ENCODE measurements at regions not wholly inside any gene's neighbourhood (a gene's known extent, or its start where the extent isn't known, plus 50 kb on each side); places are given as distances from the start of the nearest gene placed in this dataset.

DNA sequence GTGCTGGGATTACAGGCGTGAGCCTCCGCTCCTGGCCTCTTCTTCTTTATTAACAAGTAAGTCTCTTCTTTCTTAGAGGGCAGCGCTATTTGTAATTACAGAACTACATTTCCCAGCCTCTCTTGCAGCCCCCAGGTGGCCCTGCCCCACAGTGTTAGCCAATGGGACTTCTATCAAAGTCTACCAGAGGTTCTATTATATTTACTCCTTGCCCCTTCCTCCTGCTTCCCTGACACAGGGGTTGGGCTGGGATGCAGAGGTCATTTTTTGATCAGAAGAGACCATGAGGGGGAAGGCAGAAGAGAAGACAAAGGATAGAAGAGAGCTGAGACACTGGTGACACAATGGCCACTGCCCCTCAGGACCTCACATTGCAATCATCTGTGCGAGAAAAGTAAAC, 224.2 kb downstream of the SYK start:
- no peak for DNase-seq

DNA sequence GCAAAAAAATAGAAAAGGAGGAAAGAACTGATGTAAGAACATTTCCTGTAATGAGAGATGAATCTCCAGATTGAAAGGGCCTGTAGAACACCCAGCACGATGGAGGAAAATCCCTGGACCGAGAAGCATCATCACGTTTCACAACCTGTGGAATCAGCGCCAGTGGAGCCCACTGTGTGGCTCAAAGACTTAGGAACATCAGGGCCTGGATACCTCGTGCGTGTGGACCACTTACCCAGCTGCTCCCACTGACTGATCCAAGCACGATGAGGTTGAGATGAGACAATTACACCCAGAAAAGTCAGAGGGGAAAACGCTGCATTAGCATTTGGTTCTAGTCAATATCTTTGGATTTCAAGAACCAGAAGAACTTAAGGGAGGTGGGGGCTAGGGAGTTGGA, 224.6 kb downstream of the SYK start:
- DNase-seq = no peak

GRCh38 chr9:91027005-91027404, 225.4 kb downstream of the SYK start:
- no peak for DNase-seq

- no peak for DNase-seq
These were observed 226.7 kb downstream of the SYK start for GRCh38 chr9:91028166-91028827.

- DNase-seq = no peak
These were observed 228.2 kb downstream of the SYK start for GRCh38 chr9:91029650-91030361.

DNA sequence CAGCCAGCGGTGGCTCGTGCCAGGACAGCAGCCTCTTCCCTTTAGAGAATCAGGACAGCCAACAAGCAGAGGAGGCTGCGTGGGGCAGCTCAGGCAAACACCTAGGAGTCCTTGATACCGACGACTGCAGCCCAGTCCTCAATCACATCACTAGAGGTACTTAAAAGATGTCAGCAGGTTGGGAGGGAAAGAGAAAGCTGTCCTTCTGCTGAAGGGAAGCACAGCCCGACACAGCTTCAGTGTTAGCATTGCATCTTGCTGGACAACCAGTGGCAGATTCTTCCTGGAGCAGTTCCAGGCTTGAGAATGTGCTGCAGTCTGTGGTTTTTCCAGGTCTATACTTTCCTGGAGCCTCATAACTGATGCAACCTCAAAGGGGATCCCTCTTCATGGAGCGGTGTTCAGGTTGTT, 230.5 kb downstream of the SYK start:
- no peak for DNase-seq

- no peak for DNase-seq
These were observed 231.7 kb downstream of the SYK start for GRCh38 chr9:91033270-91033669.

DNA sequence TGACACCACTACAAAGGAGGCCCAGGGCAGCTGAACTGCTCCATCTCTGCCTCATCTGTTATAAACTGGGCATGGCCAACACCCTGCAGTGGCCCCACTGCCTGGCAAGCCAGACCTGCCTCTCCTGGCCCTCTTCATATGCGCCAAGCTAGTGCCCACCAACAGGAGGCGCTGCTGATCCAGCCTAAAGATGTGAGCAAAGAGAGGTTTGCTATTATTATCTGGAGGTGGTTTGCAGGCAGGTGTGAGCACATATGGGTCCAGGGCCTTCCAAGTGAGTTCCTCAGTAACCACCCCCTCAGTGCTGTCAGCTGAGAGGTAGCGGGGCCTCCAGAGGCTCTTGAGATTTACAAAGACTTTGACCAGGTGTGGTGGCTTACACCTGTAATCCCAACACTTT, 232.2 kb downstream of the SYK start:
- DNase-seq = no peak

GRCh38 chr9:91034521-91034920, 232.9 kb downstream of the SYK start:
- no peak for DNase-seq

DNA sequence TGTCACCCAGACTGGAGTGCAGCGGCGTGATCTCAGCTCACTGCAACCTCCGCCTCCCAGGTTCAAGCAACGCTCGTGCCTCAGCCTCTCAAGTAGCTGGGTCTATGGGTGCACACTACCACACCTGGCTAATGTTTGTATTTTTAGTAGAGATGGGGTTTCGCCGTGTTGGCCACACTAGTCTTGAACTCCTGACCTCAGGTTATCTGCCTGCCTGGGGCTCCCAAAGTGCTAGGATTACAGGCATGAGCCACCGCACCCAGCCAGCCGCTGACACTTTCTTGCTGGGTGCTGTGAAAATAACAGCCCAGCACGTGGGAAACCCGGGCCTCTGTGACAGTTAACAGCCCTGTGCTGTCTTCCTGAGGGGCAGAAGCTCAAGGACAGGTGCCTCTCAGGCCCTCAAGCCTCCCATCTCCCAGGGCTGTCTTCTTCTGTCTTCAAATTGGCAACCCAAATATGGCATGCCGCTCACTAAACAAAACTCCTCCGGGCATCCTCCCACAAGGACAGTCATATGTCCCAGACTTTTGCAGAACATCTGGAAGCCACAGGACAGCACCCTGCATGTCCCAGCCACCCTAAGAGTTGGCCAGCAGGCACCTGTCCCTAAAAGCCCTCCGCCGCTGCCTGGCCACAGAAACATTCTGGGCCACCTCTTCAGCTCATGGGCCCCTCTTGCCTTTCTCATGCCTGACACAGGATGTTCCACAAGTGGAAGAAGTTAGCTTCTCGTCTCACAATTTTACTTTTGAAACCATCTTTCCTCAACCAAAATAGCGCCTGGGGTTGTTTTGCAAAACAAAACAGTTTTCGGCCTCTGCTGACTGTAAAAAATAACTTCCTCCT, 233.6 kb downstream of the SYK start:
- DNase-seq = no peak

GRCh38 chr9:91035825-91036208, 234.2 kb downstream of the SYK start:
- DNase-seq = no peak

DNA sequence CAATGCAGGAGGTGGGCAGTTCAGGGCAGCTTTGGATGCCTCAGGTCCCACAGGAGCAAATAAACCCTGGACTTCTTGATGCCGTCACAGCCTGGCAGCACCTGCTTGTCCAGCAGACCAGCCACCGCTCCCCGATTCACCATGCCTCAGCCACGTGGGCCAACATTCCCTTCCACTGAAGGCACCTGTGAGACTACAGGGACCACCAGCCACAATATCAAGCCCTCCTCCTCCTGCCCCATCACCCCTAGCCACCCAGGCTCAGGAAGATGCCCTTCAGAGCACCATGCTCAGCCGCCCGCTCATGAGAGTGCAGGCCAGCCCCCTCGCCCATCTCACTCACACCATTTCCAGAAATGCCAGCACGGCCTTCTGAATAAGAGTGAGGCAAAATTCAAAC, 234.7 kb downstream of the SYK start:
- no peak for DNase-seq

DNA sequence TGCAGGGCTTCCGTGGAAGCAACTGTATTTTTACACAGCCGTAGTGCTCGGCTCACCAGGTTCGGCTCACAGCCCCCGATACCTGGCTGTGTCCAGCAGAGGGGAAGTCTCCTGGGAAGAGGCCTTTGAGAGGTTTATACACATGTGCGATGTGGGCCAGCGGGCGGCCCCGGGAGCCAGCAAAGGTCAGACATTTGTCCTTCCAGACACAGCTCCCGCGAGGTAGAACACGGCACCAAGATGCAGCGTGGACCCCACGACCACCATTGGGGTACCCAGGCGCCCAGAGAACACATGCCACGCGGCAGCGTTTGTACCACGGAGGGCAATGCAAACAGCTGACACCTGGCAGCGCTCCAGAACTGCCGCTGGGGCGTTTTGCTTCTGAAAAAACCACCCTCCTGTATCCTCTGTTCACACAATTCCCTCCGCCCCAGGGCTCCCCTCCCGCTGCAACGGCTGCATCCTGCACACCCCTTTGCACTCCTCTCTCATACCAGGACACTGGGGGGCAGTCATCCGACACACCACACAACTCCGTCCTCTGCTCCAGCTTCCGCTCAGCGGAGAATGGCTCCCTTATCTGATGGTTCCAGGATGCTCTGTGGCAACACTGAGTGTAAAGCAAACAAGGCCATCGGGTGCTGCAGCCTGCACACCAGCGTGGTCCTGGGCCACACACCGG, 235.3 kb downstream of the SYK start:
- peak; percentile 34 for DNase-seq

GRCh38 chr9:91037511-91038482, 236.2 kb downstream of the SYK start:
- DNase-seq = peak; percentile 45

- no peak for DNase-seq
These were observed 237.0 kb downstream of the SYK start for GRCh38 chr9:91038483-91039124.

DNA sequence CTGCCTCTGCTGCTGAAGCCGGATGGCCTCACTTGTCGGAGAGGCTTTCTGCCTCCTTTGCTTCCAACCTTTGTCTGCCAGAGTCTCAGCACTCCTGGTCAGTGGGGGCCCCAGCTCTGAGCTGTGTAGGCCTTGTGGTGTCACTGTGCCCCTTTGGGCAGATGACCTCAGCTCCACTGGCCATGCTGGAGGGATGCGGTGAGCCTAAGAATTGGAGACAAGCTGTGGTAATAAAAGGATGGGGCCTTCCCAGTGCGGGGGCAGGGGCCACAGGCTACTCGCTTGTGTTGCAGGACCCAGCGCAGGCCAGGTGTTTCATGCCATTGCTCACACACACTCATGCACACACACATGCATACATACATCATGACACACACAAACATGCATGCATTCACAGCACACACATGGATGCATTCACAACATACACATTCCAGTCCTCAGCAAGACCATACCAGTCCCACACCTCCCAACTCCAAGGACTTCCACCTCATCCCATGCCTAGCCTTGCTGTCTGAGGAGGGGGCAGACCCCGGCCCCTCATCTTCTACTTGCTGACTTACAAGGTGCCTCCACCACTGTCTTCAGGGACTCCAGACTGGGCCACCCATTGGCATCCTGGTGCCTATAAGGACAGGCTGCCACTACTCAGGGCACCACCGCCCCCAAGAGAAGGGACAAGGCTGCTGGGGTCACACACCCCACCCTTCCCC, 237.7 kb downstream of the SYK start:
- no peak for DNase-seq

GRCh38 chr9:91039835-91040140, 238.2 kb downstream of the SYK start:
- no peak for DNase-seq

- no peak for DNase-seq
These were observed 239.0 kb downstream of the SYK start for GRCh38 chr9:91040371-91041215.

DNA sequence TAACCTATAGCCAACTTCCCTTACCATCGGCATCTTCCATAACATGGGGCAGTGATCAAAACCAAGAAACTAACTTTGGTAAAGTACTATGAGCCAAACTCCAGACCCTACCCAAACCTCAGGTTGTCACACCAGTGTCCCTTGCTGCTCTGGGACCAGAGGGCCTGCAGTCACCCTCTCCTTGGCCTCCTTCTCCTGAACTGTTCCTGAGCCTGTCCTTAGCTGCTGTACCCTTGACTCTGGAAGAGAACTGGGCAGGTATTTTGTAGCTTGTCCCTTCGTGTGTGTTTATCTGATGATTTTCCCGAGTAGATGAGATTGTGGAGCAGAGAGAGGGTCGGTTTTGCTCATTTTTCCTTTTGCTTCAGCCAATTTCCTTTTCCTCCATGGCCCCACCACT, 240.4 kb downstream of the SYK start:
- no peak for DNase-seq

DNA sequence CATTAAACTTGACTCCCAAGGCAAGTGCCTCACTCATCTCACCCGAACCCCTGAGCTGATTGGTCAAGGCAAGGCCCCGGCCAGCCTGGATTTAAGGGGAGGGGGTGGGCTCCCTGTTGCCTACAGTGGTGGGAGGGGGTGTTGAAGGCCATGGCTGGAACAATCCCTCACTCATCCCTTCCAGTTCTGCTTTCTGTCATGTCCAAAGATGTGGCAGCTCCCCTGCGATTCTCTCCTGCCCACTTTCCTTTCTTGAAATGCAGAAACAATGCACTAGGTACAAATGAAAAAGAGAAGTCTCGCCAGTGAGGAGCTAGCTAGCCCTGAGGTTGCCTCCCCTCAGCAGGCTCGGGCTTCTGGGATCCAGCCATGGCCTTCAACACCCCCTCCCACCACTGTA, 240.9 kb downstream of the SYK start:
- DNase-seq = no peak

All from MV-4-11 (cell line).